ENCODE measurements at regions not wholly inside any gene's neighbourhood (a gene's known extent, or its start where the extent isn't known, plus 50 kb on each side); places are given as distances from the start of the nearest gene placed in this dataset.

GRCh38 chr2:145939949-145940348 lies 1420.0 kb upstream of the ZEB2 start:
- Histone ChIP-seq H2AFZ (no peak overlapping the region), H3K27ac (ENCODE audit: low read depth) (no peak overlapping the region), H3K9me2 (ENCODE audit: insufficient read depth) (0 out of 2 replicates have a peak, but pooled peaks cover 4% of the 10 kb centered on the region), H3K36me3 (ENCODE audit: insufficient read depth) (no peaks in the 10 kb centered on the region), H3K4me3 (no peak overlapping the region), H3F3A (replicated peaks; ENCODE audit: low read depth) (no peaks in the 10 kb centered on the region), H4K20me1 (replicated peaks; ENCODE audit: insufficient read depth) (no peaks in the 10 kb centered on the region), H3K4me1 (ENCODE audit: insufficient read depth) (no peaks in the 10 kb centered on the region), H3K27me3 (ENCODE audit: insufficient read depth) (no peaks in the 10 kb centered on the region), H3K79me2 (replicated peaks; ENCODE audit: insufficient read depth) (no peaks in the 10 kb centered on the region), H3K4me2 (no peak overlapping the region)
- no peak for DNase-seq (ENCODE audit: low spot score)
- Mint-ChIP-seq H3K4me3 (no peak overlapping the region), H3K27me3 (ENCODE audit: insufficient read depth, low read depth, poor library complexity) (peaks cover 1% of the 10 kb centered on the region), H3K27ac (no peak overlapping the region), H3K4me1 (peaks cover 3% of the 10 kb centered on the region; the same call in 1 of the 3 replicates), H3K36me3 (ENCODE audit: low read depth) (peaks cover 12% of the 10 kb centered on the region; the same call in 2 of the 3 replicates), H3K9me3 (peaks cover 12% of the 10 kb centered on the region; the same call in 2 of the 3 replicates)
- no peak for ATAC-seq
- TF ChIP-seq ZNF462 (CRISPR knock-in tag; IDR thresholded peaks at IDR 0.05) (no peak), CREB1 (CRISPR knock-in tag; IDR thresholded peaks at IDR 0.05; ENCODE audit: low read depth) (no peak), JUNB (IDR thresholded peaks at IDR 0.05; ENCODE audit: unreplicated experiment) (no peak), CTCF (conservative IDR thresholded peaks at IDR 0.05; ENCODE audit: low read depth in 2 of 2) (no peak), STAT1 (IDR thresholded peaks at IDR 0.05; ENCODE audit: unreplicated experiment) (no peak), ZNF114 (CRISPR knock-in tag; IDR thresholded peaks at IDR 0.05) (no peak), REST (IDR thresholded peaks at IDR 0.05; ENCODE audit: unreplicated experiment) (no peak), EZH2phosphoT487 (IDR thresholded peaks at IDR 0.05; ENCODE audit: unreplicated experiment) (no peak), ZNF331 (CRISPR knock-in tag; IDR thresholded peaks at IDR 0.05; ENCODE audit: low read depth) (no peak), POLR2AphosphoS5 (IDR thresholded peaks at IDR 0.05; ENCODE audit: low read depth) (no peak), NANOG (IDR thresholded peaks at IDR 0.05; ENCODE audit: borderline replicate concordance) (no peak), EZH2 (IDR thresholded peaks at IDR 0.05; ENCODE audit: low read depth, unreplicated experiment) (no peak)
- TF ChIP-seq, protein P1, sequence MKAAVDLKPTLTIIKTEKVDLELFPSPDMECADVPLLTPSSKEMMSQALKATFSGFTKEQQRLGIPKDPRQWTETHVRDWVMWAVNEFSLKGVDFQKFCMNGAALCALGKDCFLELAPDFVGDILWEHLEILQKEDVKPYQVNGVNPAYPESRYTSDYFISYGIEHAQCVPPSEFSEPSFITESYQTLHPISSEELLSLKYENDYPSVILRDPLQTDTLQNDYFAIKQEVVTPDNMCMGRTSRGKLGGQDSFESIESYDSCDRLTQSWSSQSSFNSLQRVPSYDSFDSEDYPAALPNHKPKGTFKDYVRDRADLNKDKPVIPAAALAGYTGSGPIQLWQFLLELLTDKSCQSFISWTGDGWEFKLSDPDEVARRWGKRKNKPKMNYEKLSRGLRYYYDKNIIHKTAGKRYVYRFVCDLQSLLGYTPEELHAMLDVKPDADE (IDR thresholded peaks at IDR 0.05): no peak

All from GM23338 (cell line).